ENCODE measurements at regions not wholly inside any gene's neighbourhood (a gene's known extent, or its start where the extent isn't known, plus 50 kb on each side); places are given as distances from the start of the nearest gene placed in this dataset.

DNA sequence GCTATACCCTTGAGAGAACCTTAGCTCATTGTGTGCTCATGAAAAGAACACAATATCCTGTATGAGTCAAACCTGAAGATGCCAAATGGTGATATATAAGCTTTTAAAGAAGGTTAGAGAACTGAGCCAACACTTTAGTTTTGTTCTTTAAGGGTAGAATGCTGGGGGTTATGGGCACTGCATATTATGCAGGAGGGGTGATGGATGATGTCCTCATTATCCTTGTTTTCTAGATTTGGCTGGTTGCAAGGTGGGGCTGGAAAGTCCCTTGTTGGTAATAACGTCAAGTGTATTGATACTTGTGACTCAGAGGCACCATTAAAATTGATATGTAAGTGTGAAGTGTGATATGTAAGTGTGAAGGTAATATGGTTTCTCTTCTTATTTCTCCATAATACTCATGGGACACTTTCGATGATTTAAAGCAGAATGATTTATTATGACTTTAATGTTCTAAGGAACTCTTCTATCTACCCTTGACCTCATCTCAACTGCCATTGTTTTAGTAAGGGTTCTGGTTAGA, 113.7 kb upstream of the DTNBP1 start:
- Histone ChIP-seq H2AFZ (no peak overlapping the region), H3K4me1 (ENCODE audit: insufficient read depth) (no peaks in the 10 kb centered on the region), H3K4me3 (no peak overlapping the region), H3K9me2 (ENCODE audit: insufficient read depth) (peaks cover 3% of the 10 kb centered on the region; the same call in 1 of the 2 replicates), H3F3A (replicated peaks; ENCODE audit: low read depth) (no peaks in the 10 kb centered on the region), H3K27me3 (ENCODE audit: insufficient read depth) (no peaks in the 10 kb centered on the region), H3K79me2 (replicated peaks; ENCODE audit: insufficient read depth) (no peaks in the 10 kb centered on the region), H4K20me1 (replicated peaks; ENCODE audit: insufficient read depth) (no peaks in the 10 kb centered on the region), H3K27ac (ENCODE audit: low read depth) (no peak overlapping the region), H3K36me3 (ENCODE audit: insufficient read depth) (no peaks in the 10 kb centered on the region), H3K4me2 (no peak overlapping the region)
- TF ChIP-seq, protein P1, sequence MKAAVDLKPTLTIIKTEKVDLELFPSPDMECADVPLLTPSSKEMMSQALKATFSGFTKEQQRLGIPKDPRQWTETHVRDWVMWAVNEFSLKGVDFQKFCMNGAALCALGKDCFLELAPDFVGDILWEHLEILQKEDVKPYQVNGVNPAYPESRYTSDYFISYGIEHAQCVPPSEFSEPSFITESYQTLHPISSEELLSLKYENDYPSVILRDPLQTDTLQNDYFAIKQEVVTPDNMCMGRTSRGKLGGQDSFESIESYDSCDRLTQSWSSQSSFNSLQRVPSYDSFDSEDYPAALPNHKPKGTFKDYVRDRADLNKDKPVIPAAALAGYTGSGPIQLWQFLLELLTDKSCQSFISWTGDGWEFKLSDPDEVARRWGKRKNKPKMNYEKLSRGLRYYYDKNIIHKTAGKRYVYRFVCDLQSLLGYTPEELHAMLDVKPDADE (IDR thresholded peaks at IDR 0.05), result no peak
- no peak for TF ChIP-seq ZNF331 (CRISPR knock-in tag; IDR thresholded peaks at IDR 0.05; ENCODE audit: low read depth)
- no peak for TF ChIP-seq POLR2AphosphoS5 (IDR thresholded peaks at IDR 0.05; ENCODE audit: low read depth)
- no peak for TF ChIP-seq ZNF114 (CRISPR knock-in tag; IDR thresholded peaks at IDR 0.05)
- DNase-seq (ENCODE audit: low spot score), result no peak
- no peak for ATAC-seq
- no peaks in the 10 kb centered on the region for H3K9me3 Mint-ChIP-seq
- no peak overlapping the region for H3K4me3 Mint-ChIP-seq
- H3K27me3 Mint-ChIP-seq (ENCODE audit: insufficient read depth, low read depth, poor library complexity), result peaks cover 2% of the 10 kb centered on the region
- H3K4me1 Mint-ChIP-seq, result peaks cover 6% of the 10 kb centered on the region; the same call in 2 of the 3 replicates
- no peaks in the 10 kb centered on the region for H3K36me3 Mint-ChIP-seq (ENCODE audit: low read depth)
- no peak overlapping the region for H3K27ac Mint-ChIP-seq

DNA sequence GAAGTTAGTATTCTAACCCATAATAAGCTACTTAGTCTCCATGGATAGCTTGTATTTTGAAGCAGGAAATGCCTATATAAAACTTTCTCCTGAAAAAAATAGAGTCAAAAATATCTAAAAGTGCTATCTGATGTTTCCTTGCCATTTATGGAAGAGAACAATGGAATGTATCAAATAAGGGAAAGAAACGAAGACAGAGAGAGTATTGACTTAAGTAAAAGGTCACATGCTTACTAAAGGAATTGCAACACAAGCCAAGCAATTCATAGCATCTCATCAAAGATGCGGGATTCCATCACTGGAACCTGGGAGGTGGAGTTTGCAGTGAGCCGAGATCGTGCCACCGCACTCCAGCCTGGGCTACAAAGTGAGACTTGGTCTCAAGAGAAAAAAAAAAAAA, 112.9 kb upstream of the DTNBP1 start:
- TF ChIP-seq, protein P2, sequence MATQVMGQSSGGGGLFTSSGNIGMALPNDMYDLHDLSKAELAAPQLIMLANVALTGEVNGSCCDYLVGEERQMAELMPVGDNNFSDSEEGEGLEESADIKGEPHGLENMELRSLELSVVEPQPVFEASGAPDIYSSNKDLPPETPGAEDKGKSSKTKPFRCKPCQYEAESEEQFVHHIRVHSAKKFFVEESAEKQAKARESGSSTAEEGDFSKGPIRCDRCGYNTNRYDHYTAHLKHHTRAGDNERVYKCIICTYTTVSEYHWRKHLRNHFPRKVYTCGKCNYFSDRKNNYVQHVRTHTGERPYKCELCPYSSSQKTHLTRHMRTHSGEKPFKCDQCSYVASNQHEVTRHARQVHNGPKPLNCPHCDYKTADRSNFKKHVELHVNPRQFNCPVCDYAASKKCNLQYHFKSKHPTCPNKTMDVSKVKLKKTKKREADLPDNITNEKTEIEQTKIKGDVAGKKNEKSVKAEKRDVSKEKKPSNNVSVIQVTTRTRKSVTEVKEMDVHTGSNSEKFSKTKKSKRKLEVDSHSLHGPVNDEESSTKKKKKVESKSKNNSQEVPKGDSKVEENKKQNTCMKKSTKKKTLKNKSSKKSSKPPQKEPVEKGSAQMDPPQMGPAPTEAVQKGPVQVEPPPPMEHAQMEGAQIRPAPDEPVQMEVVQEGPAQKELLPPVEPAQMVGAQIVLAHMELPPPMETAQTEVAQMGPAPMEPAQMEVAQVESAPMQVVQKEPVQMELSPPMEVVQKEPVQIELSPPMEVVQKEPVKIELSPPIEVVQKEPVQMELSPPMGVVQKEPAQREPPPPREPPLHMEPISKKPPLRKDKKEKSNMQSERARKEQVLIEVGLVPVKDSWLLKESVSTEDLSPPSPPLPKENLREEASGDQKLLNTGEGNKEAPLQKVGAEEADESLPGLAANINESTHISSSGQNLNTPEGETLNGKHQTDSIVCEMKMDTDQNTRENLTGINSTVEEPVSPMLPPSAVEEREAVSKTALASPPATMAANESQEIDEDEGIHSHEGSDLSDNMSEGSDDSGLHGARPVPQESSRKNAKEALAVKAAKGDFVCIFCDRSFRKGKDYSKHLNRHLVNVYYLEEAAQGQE (IDR thresholded peaks at IDR 0.05; ENCODE audit: unreplicated experiment), result no peak
- TF ChIP-seq ZNF331 (CRISPR knock-in tag; IDR thresholded peaks at IDR 0.05; ENCODE audit: low read depth), result no peak
- TF ChIP-seq, protein P3, sequence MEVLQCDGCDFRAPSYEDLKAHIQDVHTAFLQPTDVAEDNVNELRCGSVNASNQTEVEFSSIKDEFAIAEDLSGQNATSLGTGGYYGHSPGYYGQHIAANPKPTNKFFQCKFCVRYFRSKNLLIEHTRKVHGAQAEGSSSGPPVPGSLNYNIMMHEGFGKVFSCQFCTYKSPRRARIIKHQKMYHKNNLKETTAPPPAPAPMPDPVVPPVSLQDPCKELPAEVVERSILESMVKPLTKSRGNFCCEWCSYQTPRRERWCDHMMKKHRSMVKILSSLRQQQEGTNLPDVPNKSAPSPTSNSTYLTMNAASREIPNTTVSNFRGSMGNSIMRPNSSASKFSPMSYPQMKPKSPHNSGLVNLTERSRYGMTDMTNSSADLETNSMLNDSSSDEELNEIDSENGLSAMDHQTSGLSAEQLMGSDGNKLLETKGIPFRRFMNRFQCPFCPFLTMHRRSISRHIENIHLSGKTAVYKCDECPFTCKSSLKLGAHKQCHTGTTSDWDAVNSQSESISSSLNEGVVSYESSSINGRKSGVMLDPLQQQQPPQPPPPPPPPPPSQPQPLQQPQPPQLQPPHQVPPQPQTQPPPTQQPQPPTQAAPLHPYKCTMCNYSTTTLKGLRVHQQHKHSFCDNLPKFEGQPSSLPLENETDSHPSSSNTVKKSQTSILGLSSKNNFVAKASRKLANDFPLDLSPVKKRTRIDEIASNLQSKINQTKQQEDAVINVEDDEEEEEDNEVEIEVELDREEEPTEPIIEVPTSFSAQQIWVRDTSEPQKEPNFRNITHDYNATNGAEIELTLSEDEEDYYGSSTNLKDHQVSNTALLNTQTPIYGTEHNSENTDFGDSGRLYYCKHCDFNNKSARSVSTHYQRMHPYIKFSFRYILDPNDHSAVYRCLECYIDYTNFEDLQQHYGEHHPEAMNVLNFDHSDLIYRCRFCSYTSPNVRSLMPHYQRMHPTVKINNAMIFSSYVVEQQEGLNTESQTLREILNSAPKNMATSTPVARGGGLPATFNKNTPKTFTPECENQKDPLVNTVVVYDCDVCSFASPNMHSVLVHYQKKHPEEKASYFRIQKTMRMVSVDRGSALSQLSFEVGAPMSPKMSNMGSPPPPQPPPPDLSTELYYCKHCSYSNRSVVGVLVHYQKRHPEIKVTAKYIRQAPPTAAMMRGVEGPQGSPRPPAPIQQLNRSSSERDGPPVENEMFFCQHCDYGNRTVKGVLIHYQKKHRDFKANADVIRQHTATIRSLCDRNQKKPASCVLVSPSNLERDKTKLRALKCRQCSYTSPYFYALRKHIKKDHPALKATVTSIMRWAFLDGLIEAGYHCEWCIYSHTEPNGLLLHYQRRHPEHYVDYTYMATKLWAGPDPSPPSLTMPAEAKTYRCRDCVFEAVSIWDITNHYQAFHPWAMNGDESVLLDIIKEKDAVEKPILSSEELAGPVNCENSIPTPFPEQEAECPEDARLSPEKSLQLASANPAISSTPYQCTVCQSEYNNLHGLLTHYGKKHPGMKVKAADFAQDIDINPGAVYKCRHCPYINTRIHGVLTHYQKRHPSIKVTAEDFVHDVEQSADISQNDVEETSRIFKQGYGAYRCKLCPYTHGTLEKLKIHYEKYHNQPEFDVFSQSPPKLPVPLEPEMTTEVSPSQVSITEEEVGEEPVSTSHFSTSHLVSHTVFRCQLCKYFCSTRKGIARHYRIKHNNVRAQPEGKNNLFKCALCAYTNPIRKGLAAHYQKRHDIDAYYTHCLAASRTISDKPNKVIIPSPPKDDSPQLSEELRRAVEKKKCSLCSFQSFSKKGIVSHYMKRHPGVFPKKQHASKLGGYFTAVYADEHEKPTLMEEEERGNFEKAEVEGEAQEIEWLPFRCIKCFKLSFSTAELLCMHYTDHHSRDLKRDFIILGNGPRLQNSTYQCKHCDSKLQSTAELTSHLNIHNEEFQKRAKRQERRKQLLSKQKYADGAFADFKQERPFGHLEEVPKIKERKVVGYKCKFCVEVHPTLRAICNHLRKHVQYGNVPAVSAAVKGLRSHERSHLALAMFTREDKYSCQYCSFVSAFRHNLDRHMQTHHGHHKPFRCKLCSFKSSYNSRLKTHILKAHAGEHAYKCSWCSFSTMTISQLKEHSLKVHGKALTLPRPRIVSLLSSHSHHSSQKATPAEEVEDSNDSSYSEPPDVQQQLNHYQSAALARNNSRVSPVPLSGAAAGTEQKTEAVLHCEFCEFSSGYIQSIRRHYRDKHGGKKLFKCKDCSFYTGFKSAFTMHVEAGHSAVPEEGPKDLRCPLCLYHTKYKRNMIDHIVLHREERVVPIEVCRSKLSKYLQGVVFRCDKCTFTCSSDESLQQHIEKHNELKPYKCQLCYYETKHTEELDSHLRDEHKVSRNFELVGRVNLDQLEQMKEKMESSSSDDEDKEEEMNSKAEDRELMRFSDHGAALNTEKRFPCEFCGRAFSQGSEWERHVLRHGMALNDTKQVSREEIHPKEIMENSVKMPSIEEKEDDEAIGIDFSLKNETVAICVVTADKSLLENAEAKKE (CRISPR knock-in tag; IDR thresholded peaks at IDR 0.05), result no peak
- TF ChIP-seq, protein P1 (IDR thresholded peaks at IDR 0.05), result no peak
- no peaks in the 10 kb centered on the region for H3K27me3 ChIP-seq (ENCODE audit: insufficient read depth)
- H3F3A ChIP-seq (replicated peaks; ENCODE audit: low read depth), result no peaks in the 10 kb centered on the region
- no peaks in the 10 kb centered on the region for H3K36me3 Mint-ChIP-seq (ENCODE audit: low read depth)
- H3K27ac ChIP-seq (ENCODE audit: low read depth), result no peak overlapping the region
- H3K9me3 Mint-ChIP-seq, result no peaks in the 10 kb centered on the region
- no peak overlapping the region for H3K4me2 ChIP-seq
- H4K20me1 ChIP-seq (replicated peaks; ENCODE audit: insufficient read depth), result no peaks in the 10 kb centered on the region
- H3K4me1 ChIP-seq (ENCODE audit: insufficient read depth), result no peaks in the 10 kb centered on the region
- peaks cover 3% of the 10 kb centered on the region; the same call in 1 of the 2 replicates for H3K9me2 ChIP-seq (ENCODE audit: insufficient read depth)
- H3K4me3 ChIP-seq, result no peak overlapping the region
- H3K79me2 ChIP-seq (replicated peaks; ENCODE audit: insufficient read depth), result no peaks in the 10 kb centered on the region
- H3K27me3 Mint-ChIP-seq (ENCODE audit: insufficient read depth, low read depth, poor library complexity), result peaks cover 2% of the 10 kb centered on the region
- no peak for ATAC-seq
- no peaks in the 10 kb centered on the region for H3K36me3 ChIP-seq (ENCODE audit: insufficient read depth)
- H3K4me1 Mint-ChIP-seq, result peaks cover 6% of the 10 kb centered on the region; the same call in 2 of the 3 replicates
- DNase-seq (ENCODE audit: low spot score), result no peak
- H3K4me3 Mint-ChIP-seq, result no peak overlapping the region
- H2AFZ ChIP-seq, result no peak overlapping the region
- H3K27ac Mint-ChIP-seq, result no peak overlapping the region
